HG03439 (cell line): ENCODE measurements at regions not wholly inside any gene's neighbourhood (a gene's known extent, or its start where the extent isn't known, plus 50 kb on each side); places are given as distances from the start of the nearest gene placed in this dataset.

Source experiments
- ATAC-seq: cut with Tn5 transposase; IDR thresholded peaks from one replicate; pipeline ENCODE4 v1.9.1; 2021; ENCODE audit warnings: mild to moderate bottlenecking, moderate library complexity; ENCODE audit not compliant: unreplicated experiment

GRCh38 chr9:107989099-107989498, 499.5 kb upstream of the KLF4 start:
- ATAC-seq = no peak

GRCh38 chr9:107984956-107985355, 495.4 kb upstream of the KLF4 start:
- ATAC-seq = no peak

GRCh38 chr9:107983762-107984161, 494.2 kb upstream of the KLF4 start:
- ATAC-seq = no peak

- no peak for ATAC-seq
Measured at GRCh38 chr9:107983181-107983603, 493.6 kb upstream of the KLF4 start.

- no peak for ATAC-seq
Measured at GRCh38 chr9:107982745-107983144, 493.2 kb upstream of the KLF4 start.

- ATAC-seq = no peak
Measured at GRCh38 chr9:107982001-107982400, 492.4 kb upstream of the KLF4 start.

GRCh38 chr9:107980984-107981383, 491.4 kb upstream of the KLF4 start:
- ATAC-seq = no peak

GRCh38 chr9:107976767-107977166, 487.2 kb upstream of the KLF4 start:
- ATAC-seq = no peak

GRCh38 chr9:107975426-107976010, 485.9 kb upstream of the KLF4 start:
- ATAC-seq = no peak

- ATAC-seq = no peak
Measured at GRCh38 chr9:107973451-107973850, 483.9 kb upstream of the KLF4 start.

GRCh38 chr9:107972346-107972745, 482.8 kb upstream of the KLF4 start:
- ATAC-seq = no peak

GRCh38 chr9:107971241-107971640, 481.7 kb upstream of the KLF4 start:
- ATAC-seq = no peak

- ATAC-seq = no peak
Measured at GRCh38 chr9:107970726-107971125, 481.2 kb upstream of the KLF4 start.

- no peak for ATAC-seq
Measured at GRCh38 chr9:107969727-107970126, 480.2 kb upstream of the KLF4 start.

GRCh38 chr9:107969141-107969540, 479.6 kb upstream of the KLF4 start:
- no peak for ATAC-seq

GRCh38 chr9:107963246-107963645, 473.7 kb upstream of the KLF4 start:
- ATAC-seq = no peak

GRCh38 chr9:107960916-107961315, 471.3 kb upstream of the KLF4 start:
- no peak for ATAC-seq

- ATAC-seq = no peak
Measured at GRCh38 chr9:107954312-107954711, 464.7 kb upstream of the KLF4 start.

GRCh38 chr9:107953556-107954125, 464.1 kb upstream of the KLF4 start:
- no peak for ATAC-seq

- ATAC-seq = no peak
Measured at GRCh38 chr9:107952773-107953172, 463.2 kb upstream of the KLF4 start.

- no peak for ATAC-seq
Measured at GRCh38 chr9:107951511-107951910, 461.9 kb upstream of the KLF4 start.

- no peak for ATAC-seq
Measured at GRCh38 chr9:107949061-107949460, 459.5 kb upstream of the KLF4 start.

- no peak for ATAC-seq
Measured at GRCh38 chr9:107948601-107949000, 459.0 kb upstream of the KLF4 start.
